ENCODE measurements at regions not wholly inside any gene's neighbourhood (a gene's known extent, or its start where the extent isn't known, plus 50 kb on each side); places are given as distances from the start of the nearest gene placed in this dataset.
A peak's percentile ranks its signal among the peaks of the same experiment; 100 is the strongest.

DNA sequence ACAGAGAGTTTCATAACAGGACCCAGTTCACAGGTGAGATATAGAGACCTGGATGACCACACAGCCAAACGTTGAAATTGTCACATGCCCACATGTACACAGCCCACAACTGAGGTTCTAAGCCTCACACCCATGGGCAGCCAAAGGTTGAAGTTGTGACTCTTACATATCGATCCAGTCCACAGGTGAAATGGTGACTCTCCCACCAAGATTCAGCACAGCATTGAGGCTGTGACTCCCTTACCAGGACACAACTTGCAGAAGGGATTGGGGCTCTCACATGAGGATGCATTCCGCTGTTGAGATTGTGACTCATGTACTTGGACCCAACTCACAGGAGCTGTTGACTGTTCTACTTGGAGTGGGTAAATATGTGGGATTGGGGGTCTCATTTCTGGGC is 1836.4 kb downstream of the TP53TG3F start:
- H3K27me3 ChIP-seq, result no peaks in the 10 kb centered on the region
- TF ChIP-seq, protein P1, sequence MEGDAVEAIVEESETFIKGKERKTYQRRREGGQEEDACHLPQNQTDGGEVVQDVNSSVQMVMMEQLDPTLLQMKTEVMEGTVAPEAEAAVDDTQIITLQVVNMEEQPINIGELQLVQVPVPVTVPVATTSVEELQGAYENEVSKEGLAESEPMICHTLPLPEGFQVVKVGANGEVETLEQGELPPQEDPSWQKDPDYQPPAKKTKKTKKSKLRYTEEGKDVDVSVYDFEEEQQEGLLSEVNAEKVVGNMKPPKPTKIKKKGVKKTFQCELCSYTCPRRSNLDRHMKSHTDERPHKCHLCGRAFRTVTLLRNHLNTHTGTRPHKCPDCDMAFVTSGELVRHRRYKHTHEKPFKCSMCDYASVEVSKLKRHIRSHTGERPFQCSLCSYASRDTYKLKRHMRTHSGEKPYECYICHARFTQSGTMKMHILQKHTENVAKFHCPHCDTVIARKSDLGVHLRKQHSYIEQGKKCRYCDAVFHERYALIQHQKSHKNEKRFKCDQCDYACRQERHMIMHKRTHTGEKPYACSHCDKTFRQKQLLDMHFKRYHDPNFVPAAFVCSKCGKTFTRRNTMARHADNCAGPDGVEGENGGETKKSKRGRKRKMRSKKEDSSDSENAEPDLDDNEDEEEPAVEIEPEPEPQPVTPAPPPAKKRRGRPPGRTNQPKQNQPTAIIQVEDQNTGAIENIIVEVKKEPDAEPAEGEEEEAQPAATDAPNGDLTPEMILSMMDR (IDR thresholded peaks at IDR 0.05 in 4 of 5, conservative IDR thresholded peaks at IDR 0.05 in 1 of 5), result no peak
- TF ChIP-seq POLR2A (IDR thresholded peaks at IDR 0.05), result no peak
- in situ Hi-C loops (cut with MboI; ENCODE audit: low sequenced_read_pairs in 4 of 4) (no loop called here), intact Hi-C loops (cut with DNase I; ENCODE audit: low total_unique reads) (no loop called here)
- ATAC-seq (no peak), DNase-seq (no peak)
- H3K27ac ChIP-seq, result no peak overlapping the region
- no peaks in the 10 kb centered on the region for H3K36me3 ChIP-seq
- no peaks in the 10 kb centered on the region for H3K4me1 ChIP-seq
- H3K9me3 ChIP-seq, result no peaks in the 10 kb centered on the region
- no peak overlapping the region for H3K4me3 ChIP-seq

DNA sequence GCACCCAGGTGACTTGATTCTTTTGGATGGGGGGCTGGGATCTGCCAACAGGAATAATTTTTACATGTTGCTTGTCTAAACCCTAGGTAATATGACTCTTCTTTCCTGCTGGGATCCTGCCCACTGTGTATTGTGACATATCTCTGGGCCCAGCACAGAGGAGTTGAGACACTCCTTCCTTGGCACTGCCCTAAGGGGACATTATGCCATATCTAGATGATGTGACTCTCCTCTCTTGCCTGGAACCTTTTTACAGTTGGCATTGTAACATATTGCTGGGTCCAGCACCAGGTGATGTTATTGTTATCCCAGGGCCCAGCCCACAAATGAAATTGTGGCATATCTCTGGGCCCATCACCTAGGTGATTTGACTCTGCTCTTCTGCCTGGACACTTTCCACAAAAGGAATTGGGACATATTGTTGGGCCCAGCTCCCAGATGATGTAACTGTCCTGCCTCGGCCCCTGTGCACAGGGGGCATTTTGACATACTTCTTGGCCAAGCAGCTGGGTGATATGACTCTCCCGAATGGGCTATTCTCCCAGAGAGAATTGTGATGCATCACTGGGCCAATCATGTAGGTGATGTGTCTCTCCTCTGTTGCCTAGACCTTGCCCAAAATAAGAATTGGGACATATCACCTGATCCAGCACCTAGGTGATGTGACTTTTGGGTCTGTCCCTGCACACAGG is 1837.7 kb downstream of the TP53TG3F start:
- no peaks in the 10 kb centered on the region for H3K36me3 ChIP-seq
- in situ Hi-C loops (cut with MboI; ENCODE audit: low sequenced_read_pairs in 4 of 4) (no loop called here), intact Hi-C loops (cut with DNase I; ENCODE audit: low total_unique reads) (no loop called here)
- H3K9me3 ChIP-seq, result no peaks in the 10 kb centered on the region
- TF ChIP-seq POLR2A (IDR thresholded peaks at IDR 0.05), result no peak
- TF ChIP-seq, protein P1 (IDR thresholded peaks at IDR 0.05 in 4 of 5, conservative IDR thresholded peaks at IDR 0.05 in 1 of 5), result no peak
- H3K4me3 ChIP-seq, result no peak overlapping the region
- peak in 1 of 2 donors; percentile 69 for ATAC-seq
- DNase-seq, result peak in 1 of 2 donors; percentile 25
- no peaks in the 10 kb centered on the region for H3K27me3 ChIP-seq
- no peaks in the 10 kb centered on the region for H3K4me1 ChIP-seq
- no peak overlapping the region for H3K27ac ChIP-seq

DNA sequence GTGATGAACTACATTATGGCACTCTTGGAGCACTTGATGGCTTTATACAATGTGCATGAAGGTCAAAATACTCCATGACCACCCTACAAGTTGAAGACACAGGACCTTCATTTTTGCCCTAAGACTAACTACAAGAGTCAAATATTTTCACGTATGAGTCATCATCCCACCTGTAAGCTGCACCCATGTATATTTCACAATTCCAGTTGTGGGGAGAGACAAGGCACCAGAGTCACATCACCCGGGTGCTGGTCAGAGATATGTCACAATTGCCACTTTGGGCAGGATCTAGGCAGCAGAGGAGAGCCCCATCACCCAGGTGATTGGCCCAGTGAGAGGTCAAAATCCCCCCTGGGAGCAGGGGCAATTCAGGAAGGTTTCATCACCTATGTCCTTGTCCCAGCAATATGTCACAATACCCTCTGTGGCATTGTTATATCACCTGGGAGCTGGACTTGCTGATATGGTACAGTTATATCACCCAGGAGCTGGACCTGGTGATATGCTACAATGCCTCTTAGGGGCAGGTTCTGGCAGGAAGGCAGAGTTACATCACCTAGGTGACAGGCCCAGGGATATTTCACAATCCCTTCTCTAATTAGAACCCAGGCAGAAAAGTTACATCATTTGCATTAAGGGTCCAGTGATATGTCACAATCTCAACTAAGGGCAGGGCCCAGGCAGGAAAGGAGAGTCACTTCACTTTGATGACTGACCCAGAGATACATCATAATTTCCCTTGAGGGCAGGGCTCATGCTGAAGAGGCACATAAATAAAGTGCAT is 1839.2 kb downstream of the TP53TG3F start:
- Histone ChIP-seq H3K36me3 (no peaks in the 10 kb centered on the region), H3K27me3 (no peaks in the 10 kb centered on the region), H3K4me3 (no peak overlapping the region), H3K9me3 (no peaks in the 10 kb centered on the region), H3K4me1 (no peaks in the 10 kb centered on the region), H3K27ac (no peak overlapping the region)
- TF ChIP-seq, protein P1 (IDR thresholded peaks at IDR 0.05 in 4 of 5, conservative IDR thresholded peaks at IDR 0.05 in 1 of 5), result no peak
- TF ChIP-seq POLR2A (IDR thresholded peaks at IDR 0.05), result no peak
- DNase-seq (no peak), ATAC-seq (no peak)
- intact Hi-C loops (cut with DNase I; ENCODE audit: low total_unique reads), result no loop called here
- in situ Hi-C loops (cut with MboI; ENCODE audit: low sequenced_read_pairs in 4 of 4), result no loop called here

DNA sequence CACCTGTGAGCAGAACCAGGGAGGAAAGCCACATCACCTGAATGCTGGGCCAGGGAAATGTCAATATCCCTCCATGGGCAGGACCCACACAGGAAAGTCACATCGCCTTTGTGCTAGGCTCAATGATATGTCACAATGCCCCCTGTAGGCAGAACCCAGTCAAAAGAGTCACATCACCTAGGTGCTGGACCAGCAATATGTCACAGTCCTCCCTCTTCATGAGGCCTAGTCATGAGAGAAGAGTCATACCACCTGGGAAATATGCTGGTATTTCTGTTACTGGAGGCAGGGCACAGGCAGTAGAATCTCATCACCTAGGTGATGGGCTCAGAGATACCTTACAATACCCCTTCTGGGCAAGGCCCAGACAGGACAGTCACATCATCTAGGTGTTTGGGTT is 1843.4 kb downstream of the TP53TG3F start:
- Histone ChIP-seq H3K27ac (no peak overlapping the region), H3K9me3 (no peaks in the 10 kb centered on the region), H3K27me3 (no peaks in the 10 kb centered on the region), H3K4me1 (no peaks in the 10 kb centered on the region), H3K36me3 (no peaks in the 10 kb centered on the region), H3K4me3 (no peak overlapping the region)
- intact Hi-C loops (cut with DNase I; ENCODE audit: low total_unique reads), result no loop called here
- no peak for DNase-seq
- TF ChIP-seq, protein P1 (IDR thresholded peaks at IDR 0.05 in 4 of 5, conservative IDR thresholded peaks at IDR 0.05 in 1 of 5), result no peak
- TF ChIP-seq POLR2A (IDR thresholded peaks at IDR 0.05), result no peak
- no peak for ATAC-seq
- in situ Hi-C loops (cut with MboI; ENCODE audit: low sequenced_read_pairs in 4 of 4), result loop anchor here in 2 of 4 donors (25.0 kb wide), 2 partner anchors 91 to 134 kb away; no protein-coding TSS in a partner anchor

Measured in gastrocnemius medialis (tissue), 4 donors.